SJCRH30 (cell line): ENCODE measurements at regions not wholly inside any gene's neighbourhood (a gene's known extent, or its start where the extent isn't known, plus 50 kb on each side); places are given as distances from the start of the nearest gene placed in this dataset.
"Not testable (repeated sequence)": the region's sequence is repeated elsewhere in the genome, so short reads cannot be mapped to it uniquely, and the experiment has no call there.

Experiments used
- DNase-seq, 2 experiments: peaks; one replicate each; pipeline ENCODE4 v3.0.0-alpha.2; 2015 to 2020
- H3K27ac ChIP-seq: fragments of 250-450 bp; sonication (Bioruptor Pico); 2 replicates; pipeline ENCODE4 v1.5.1; 2020; ENCODE audit warnings: mild to moderate bottlenecking, moderate library complexity
- H3K27me3 ChIP-seq: fragments of 250-450 bp; sonication (Bioruptor Pico); 2 replicates; pipeline ENCODE4 v1.5.1; 2020; ENCODE audit warnings: mild to moderate bottlenecking, moderate library complexity
- H3K36me3 ChIP-seq: fragments of 250-450 bp; sonication (Bioruptor Pico); 2 replicates; pipeline ENCODE4 v1.5.1; 2020; ENCODE audit warnings: mild to moderate bottlenecking, moderate library complexity
- H3K4me1 ChIP-seq: fragments of 250-450 bp; sonication (Bioruptor Pico); 2 replicates; pipeline ENCODE4 v1.5.1; 2020; ENCODE audit warnings: mild to moderate bottlenecking, moderate library complexity
- H3K4me3 ChIP-seq: fragments of 250-450 bp; sonication (Bioruptor Pico); 2 replicates; pipeline ENCODE4 v1.5.1; 2020; ENCODE audit warnings: mild to moderate bottlenecking, moderate library complexity
- H3K9me3 ChIP-seq: fragments of 250-450 bp; sonication (Bioruptor Pico); replicated peaks from 2 replicates; pipeline ENCODE4 v1.5.1; 2020; ENCODE audit warnings: mild to moderate bottlenecking, moderate library complexity

GRCh38 chr11:33949252-33949913, 57.5 kb upstream of the LMO2 start:
- no peaks in the 10 kb centered on the region for H3K36me3 ChIP-seq
- H3K4me1 ChIP-seq = no peaks in the 10 kb centered on the region
- no peaks in the 10 kb centered on the region for H3K27me3 ChIP-seq
- no peak for DNase-seq
- no peaks in the 10 kb centered on the region for H3K9me3 ChIP-seq
- no peak overlapping the region for H3K4me3 ChIP-seq
- no peak overlapping the region for H3K27ac ChIP-seq

- Histone ChIP-seq H3K4me3 (no peak overlapping the region), H3K36me3 (no peaks in the 10 kb centered on the region), H3K27ac (no peak overlapping the region), H3K9me3 (no peaks in the 10 kb centered on the region), H3K27me3 (no peaks in the 10 kb centered on the region), H3K4me1 (no peaks in the 10 kb centered on the region)
- DNase-seq = no peak
These were observed 56.6 kb upstream of the LMO2 start for GRCh38 chr11:33948494-33948893.

- not testable (repeated sequence) for H3K36me3 ChIP-seq, H3K27me3 ChIP-seq, DNase-seq, H3K4me1 ChIP-seq, H3K4me3 ChIP-seq, H3K9me3 ChIP-seq, H3K27ac ChIP-seq
These were observed 56.0 kb upstream of the LMO2 start for GRCh38 chr11:33947918-33948317.

GRCh38 chr11:33946930-33947329, 55.1 kb upstream of the LMO2 start:
- Histone ChIP-seq H3K9me3 (no peaks in the 10 kb centered on the region), H3K27me3 (no peaks in the 10 kb centered on the region), H3K27ac (no peak overlapping the region), H3K36me3 (no peaks in the 10 kb centered on the region), H3K4me1 (no peaks in the 10 kb centered on the region), H3K4me3 (no peak overlapping the region)
- DNase-seq = no peak

- no peak overlapping the region for H3K4me3 ChIP-seq
These were observed 53.8 kb upstream of the LMO2 start for GRCh38 chr11:33945481-33946268.

GRCh38 chr11:33944693-33945424, 53.0 kb upstream of the LMO2 start:
- H3K27ac ChIP-seq = no peak overlapping the region
- DNase-seq = no peak
- no peaks in the 10 kb centered on the region for H3K4me1 ChIP-seq
- no peaks in the 10 kb centered on the region for H3K36me3 ChIP-seq
- H3K4me3 ChIP-seq = no peak overlapping the region
- no peaks in the 10 kb centered on the region for H3K27me3 ChIP-seq
- no peaks in the 10 kb centered on the region for H3K9me3 ChIP-seq

More at GRCh38 chr11:33945481-33946268, 53.8 kb upstream of the LMO2 start:
- Histone ChIP-seq H3K9me3 (no peaks in the 10 kb centered on the region), H3K36me3 (no peaks in the 10 kb centered on the region), H3K27me3 (no peaks in the 10 kb centered on the region), H3K4me1 (no peaks in the 10 kb centered on the region), H3K27ac (no peak overlapping the region)
- no peak for DNase-seq

GRCh38 chr11:33944345-33944692, 52.4 kb upstream of the LMO2 start:
- Histone ChIP-seq H3K36me3 (no peaks in the 10 kb centered on the region), H3K27ac (no peak overlapping the region), H3K9me3 (no peaks in the 10 kb centered on the region), H3K4me1 (no peaks in the 10 kb centered on the region), H3K27me3 (no peaks in the 10 kb centered on the region), H3K4me3 (no peak overlapping the region)
- DNase-seq = no peak

- no peak for DNase-seq
- H3K27ac ChIP-seq = no peak overlapping the region
These were observed 51.1 kb upstream of the LMO2 start for GRCh38 chr11:33942954-33943353.

GRCh38 chr11:33941637-33942160, 49.8 kb upstream of the LMO2 start:
- no peak for DNase-seq
- H3K27ac ChIP-seq = no peak overlapping the region
- no peaks in the 10 kb centered on the region for H3K4me1 ChIP-seq

More at GRCh38 chr11:33942954-33943353, 51.1 kb upstream of the LMO2 start:
- Histone ChIP-seq H3K4me1 (no peaks in the 10 kb centered on the region), H3K36me3 (no peaks in the 10 kb centered on the region), H3K9me3 (no peaks in the 10 kb centered on the region), H3K27me3 (no peaks in the 10 kb centered on the region), H3K4me3 (no peak overlapping the region)

More at GRCh38 chr11:33941637-33942160, 49.8 kb upstream of the LMO2 start:
- H3K27me3 ChIP-seq = no peaks in the 10 kb centered on the region
- no peaks in the 10 kb centered on the region for H3K9me3 ChIP-seq
- no peak overlapping the region for H3K4me3 ChIP-seq
- no peaks in the 10 kb centered on the region for H3K36me3 ChIP-seq
